ENCODE measurements at regions not wholly inside any gene's neighbourhood (a gene's known extent, or its start where the extent isn't known, plus 50 kb on each side); places are given as distances from the start of the nearest gene placed in this dataset.
"Not testable (repeated sequence)": the region's sequence is repeated elsewhere in the genome, so short reads cannot be mapped to it uniquely, and the experiment has no call there.

- not testable (repeated sequence) for TF ChIP-seq POLR2A, POLR2AphosphoS5, EP300 (IDR thresholded peaks at IDR 0.05)
- TF ChIP-seq, protein P1, sequence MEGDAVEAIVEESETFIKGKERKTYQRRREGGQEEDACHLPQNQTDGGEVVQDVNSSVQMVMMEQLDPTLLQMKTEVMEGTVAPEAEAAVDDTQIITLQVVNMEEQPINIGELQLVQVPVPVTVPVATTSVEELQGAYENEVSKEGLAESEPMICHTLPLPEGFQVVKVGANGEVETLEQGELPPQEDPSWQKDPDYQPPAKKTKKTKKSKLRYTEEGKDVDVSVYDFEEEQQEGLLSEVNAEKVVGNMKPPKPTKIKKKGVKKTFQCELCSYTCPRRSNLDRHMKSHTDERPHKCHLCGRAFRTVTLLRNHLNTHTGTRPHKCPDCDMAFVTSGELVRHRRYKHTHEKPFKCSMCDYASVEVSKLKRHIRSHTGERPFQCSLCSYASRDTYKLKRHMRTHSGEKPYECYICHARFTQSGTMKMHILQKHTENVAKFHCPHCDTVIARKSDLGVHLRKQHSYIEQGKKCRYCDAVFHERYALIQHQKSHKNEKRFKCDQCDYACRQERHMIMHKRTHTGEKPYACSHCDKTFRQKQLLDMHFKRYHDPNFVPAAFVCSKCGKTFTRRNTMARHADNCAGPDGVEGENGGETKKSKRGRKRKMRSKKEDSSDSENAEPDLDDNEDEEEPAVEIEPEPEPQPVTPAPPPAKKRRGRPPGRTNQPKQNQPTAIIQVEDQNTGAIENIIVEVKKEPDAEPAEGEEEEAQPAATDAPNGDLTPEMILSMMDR (IDR thresholded peaks at IDR 0.05), result not testable (repeated sequence)
Observed at GRCh38 chr1:146396801-146397200, 168.0 kb upstream of the NOTCH2NLA start.

All from upper lobe of left lung (tissue), 4 donors.